Fibroblast of lung (primary cell): ENCODE measurements at regions not wholly inside any gene's neighbourhood (a gene's known extent, or its start where the extent isn't known, plus 50 kb on each side); places are given as distances from the start of the nearest gene placed in this dataset.

Experiments
- CTCF ChIP-seq, 2 donors: IDR thresholded peaks in 1 of 2; conservative IDR thresholded peaks in 1 of 2; 1 replicate in 1 of 2; 2 replicates in 1 of 2; pipeline ENCODE4 v1.5.1; 2011 to 2012; ENCODE audit warnings: low read length in 2 of 2, control low read depth in 1 of 2, inconsistent platforms in 1 of 2, low read depth in 1 of 2, mild to moderate bottlenecking in 1 of 2
- EZH2 ChIP-seq: IDR thresholded peaks from 2 replicates; pipeline ENCODE4 v1.5.1; 2012; ENCODE audit warnings: low read length, control low read depth, mild to moderate bottlenecking; ENCODE audit errors: missing control alignments

GRCh38 chr5:175382171-175382570, 61.8 kb downstream of the DRD1 start:
- no peak for TF ChIP-seq CTCF (conservative IDR thresholded peaks at IDR 0.05 in 1 of 2, IDR thresholded peaks at IDR 0.05 in 1 of 2; ENCODE audit: low read depth in 1 of 2, low read length in 2 of 2)
- no peak for TF ChIP-seq EZH2
